Thyroid gland (tissue), 4 donors: ENCODE measurements at regions not wholly inside any gene's neighbourhood (a gene's known extent, or its start where the extent isn't known, plus 50 kb on each side); places are given as distances from the start of the nearest gene placed in this dataset.

Experiments
- DNase-seq, 2 donors: peaks; one replicate each; pipeline ENCODE4 v3.0.0-alpha.2; 2019
- H3K27ac ChIP-seq, 3 donors: fragments of 200-600 bp; sonication (generic); 1 replicate in 2 of 3; 2 replicates in 1 of 3; pipeline ENCODE4 v1.5.1; 2016 to 2019; ENCODE audit warnings: mild to moderate bottlenecking in 1 of 3, moderate library complexity in 1 of 3
- H3K27me3 ChIP-seq: fragments of 200-600 bp; sonication (generic); one replicate; pipeline ENCODE4 v1.5.1; 2019
- H3K36me3 ChIP-seq, 2 donors: fragments of 200-600 bp; sonication (generic); one replicate each; pipeline ENCODE4 v1.5.1; 2016 to 2019
- H3K4me1 ChIP-seq, 2 donors: fragments of 200-600 bp; sonication (generic); one replicate each; pipeline ENCODE4 v1.5.1; 2017 to 2019
- H3K4me3 ChIP-seq, 3 donors: fragments of 200-600 bp; sonication (generic); replicated peaks in 1 of 3; 1 replicate in 2 of 3; 2 replicates in 1 of 3; pipeline ENCODE4 v1.5.1; 2016; ENCODE audit warnings: mild to moderate bottlenecking in 1 of 3
- H3K9me3 ChIP-seq: fragments of 200-600 bp; sonication (generic); one replicate; pipeline ENCODE4 v1.5.1; 2017
- CTCF ChIP-seq, 6 experiments: fragments of 200-600 bp in 3 of 6; fragments of 450-650 bp in 3 of 6; sonication (generic) in 3 of 6; IDR thresholded peaks; one replicate each; pipeline ENCODE4 v1.5.1; 2016 to 2019; ENCODE audit warnings: antibody characterized with exemption in 6 of 6, mild to moderate bottlenecking in 2 of 6, inconsistent platforms in 1 of 6, moderate library complexity in 1 of 6
- POLR2A ChIP-seq, 2 donors: fragments of 450-650 bp; IDR thresholded peaks; one replicate each; pipeline ENCODE4 v1.6.1; 2017; ENCODE audit warnings: antibody characterized with exemption in 2 of 2, mild to moderate bottlenecking in 2 of 2, moderate library complexity in 1 of 2
- WGBS, 2 donors: methylation state at CpG; one replicate each; pipeline ENCODE4 v1.1.5; 2017; 5-methylcytosine and 5-hydroxymethylcytosine counted together
- intact Hi-C: fragments of 100-400 bp; cut with DNase I; formaldehyde crosslinking; loops from one replicate; pipeline ENCODE4 v1.15.1; 2023

DNA sequence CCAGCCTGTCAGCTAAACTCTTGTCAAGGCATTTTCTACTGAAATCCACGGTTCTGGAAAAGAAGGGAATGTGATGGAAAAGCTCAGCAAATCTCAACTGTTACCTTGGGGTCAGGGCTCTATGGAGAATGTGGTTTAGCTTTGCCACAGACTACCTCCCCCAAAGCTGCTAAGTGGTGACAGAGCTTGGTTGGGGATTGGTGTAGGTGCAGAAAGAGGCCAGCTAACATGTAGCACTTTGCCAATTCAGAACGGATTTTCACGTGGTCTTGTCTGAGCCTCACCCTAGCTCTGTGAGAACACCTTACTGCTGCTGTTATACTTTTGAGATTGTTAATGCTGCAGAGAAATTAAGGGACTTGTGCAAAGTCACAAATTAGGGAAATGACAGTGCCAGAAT lies 331.1 kb downstream of the RND3 start:
- H3K27me3 ChIP-seq = no peaks in the 10 kb centered on the region
- intact Hi-C loops = no loop called here
- H3K9me3 ChIP-seq = no peaks in the 10 kb centered on the region
- WGBS, 2 donors = 84 to 88% methylated on average over 3 of the region's 3 CpGs
- no peaks in the 10 kb centered on the region for H3K4me1 ChIP-seq
- TF ChIP-seq POLR2A (IDR thresholded peaks at IDR 0.05) (no peak), CTCF (IDR thresholded peaks at IDR 0.05) (no peak)
- H3K27ac ChIP-seq = no peak overlapping the region
- DNase-seq = no peak
- H3K4me3 ChIP-seq = no peak overlapping the region
- no peaks in the 10 kb centered on the region for H3K36me3 ChIP-seq

GRCh38 chr2:150154308-150154797 lies 333.1 kb downstream of the RND3 start:
- Histone ChIP-seq H3K9me3 (no peaks in the 10 kb centered on the region), H3K4me1 (no peaks in the 10 kb centered on the region), H3K4me3 (no peak overlapping the region), H3K27me3 (no peaks in the 10 kb centered on the region), H3K27ac (no peak overlapping the region), H3K36me3 (no peaks in the 10 kb centered on the region)
- 58 to 79% methylated on average over 2 of the region's 2 CpGs for WGBS, 2 donors
- TF ChIP-seq POLR2A (IDR thresholded peaks at IDR 0.05) (no peak), CTCF (IDR thresholded peaks at IDR 0.05) (no peak)
- DNase-seq = no peak
- intact Hi-C loops = no loop called here

- WGBS, 2 donors = 91 to 100% methylated on average over 2 of the region's 2 CpGs
- H3K4me3 ChIP-seq = no peak overlapping the region
- H3K36me3 ChIP-seq = no peaks in the 10 kb centered on the region
- H3K27ac ChIP-seq = no peak overlapping the region
- TF ChIP-seq POLR2A (IDR thresholded peaks at IDR 0.05) (no peak), CTCF (IDR thresholded peaks at IDR 0.05) (no peak)
- DNase-seq = no peak
- intact Hi-C loops = no loop called here
- H3K4me1 ChIP-seq = no peaks in the 10 kb centered on the region
- no peaks in the 10 kb centered on the region for H3K27me3 ChIP-seq
- no peaks in the 10 kb centered on the region for H3K9me3 ChIP-seq
These were observed 333.7 kb downstream of the RND3 start for GRCh38 chr2:150153646-150154307.

DNA sequence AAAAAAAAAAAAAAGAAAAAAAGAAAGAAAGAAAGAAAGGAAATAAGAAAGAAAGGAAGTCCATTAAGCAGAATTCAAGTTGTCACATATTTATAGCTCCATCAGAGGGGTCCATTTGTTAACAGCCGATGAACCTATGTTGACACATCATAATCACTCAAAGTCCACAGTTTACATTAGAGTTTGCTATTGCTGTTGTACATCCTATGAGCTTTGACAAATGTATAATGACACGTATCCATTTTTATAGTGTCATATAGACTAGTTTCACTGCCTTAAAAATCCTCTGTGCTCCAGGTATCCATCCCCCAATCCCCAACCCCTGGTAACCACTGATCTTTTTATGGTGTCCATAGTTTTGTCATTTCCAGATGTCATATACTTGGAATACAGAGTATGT lies 335.2 kb downstream of the RND3 start:
- WGBS, 2 donors = 78 to 92% methylated on average over 2 of the region's 2 CpGs
- Histone ChIP-seq H3K4me1 (no peaks in the 10 kb centered on the region), H3K36me3 (no peaks in the 10 kb centered on the region), H3K27ac (no peak overlapping the region), H3K4me3 (no peak overlapping the region), H3K27me3 (no peaks in the 10 kb centered on the region), H3K9me3 (no peaks in the 10 kb centered on the region)
- no peak for DNase-seq
- intact Hi-C loops = no loop called here
- TF ChIP-seq POLR2A (IDR thresholded peaks at IDR 0.05) = no peak
- no peak for TF ChIP-seq CTCF (IDR thresholded peaks at IDR 0.05)

GRCh38 chr2:150150144-150150543 lies 337.3 kb downstream of the RND3 start:
- WGBS, 2 donors = 42 to 44% methylated on average over 2 of the region's 2 CpGs
- intact Hi-C loops = no loop called here

More at GRCh38 chr2:150150144-150150543, 337.3 kb downstream of the RND3 start:
- H3K4me3 ChIP-seq = no peak overlapping the region
- no peak for DNase-seq
- H3K4me1 ChIP-seq = no peaks in the 10 kb centered on the region
- no peak overlapping the region for H3K27ac ChIP-seq
- H3K27me3 ChIP-seq = no peaks in the 10 kb centered on the region
- no peaks in the 10 kb centered on the region for H3K36me3 ChIP-seq
- TF ChIP-seq POLR2A (IDR thresholded peaks at IDR 0.05) (no peak), CTCF (IDR thresholded peaks at IDR 0.05) (no peak)
- no peaks in the 10 kb centered on the region for H3K9me3 ChIP-seq
